ENCODE measurements at regions not wholly inside any gene's neighbourhood (a gene's known extent, or its start where the extent isn't known, plus 50 kb on each side); places are given as distances from the start of the nearest gene placed in this dataset.

DNA sequence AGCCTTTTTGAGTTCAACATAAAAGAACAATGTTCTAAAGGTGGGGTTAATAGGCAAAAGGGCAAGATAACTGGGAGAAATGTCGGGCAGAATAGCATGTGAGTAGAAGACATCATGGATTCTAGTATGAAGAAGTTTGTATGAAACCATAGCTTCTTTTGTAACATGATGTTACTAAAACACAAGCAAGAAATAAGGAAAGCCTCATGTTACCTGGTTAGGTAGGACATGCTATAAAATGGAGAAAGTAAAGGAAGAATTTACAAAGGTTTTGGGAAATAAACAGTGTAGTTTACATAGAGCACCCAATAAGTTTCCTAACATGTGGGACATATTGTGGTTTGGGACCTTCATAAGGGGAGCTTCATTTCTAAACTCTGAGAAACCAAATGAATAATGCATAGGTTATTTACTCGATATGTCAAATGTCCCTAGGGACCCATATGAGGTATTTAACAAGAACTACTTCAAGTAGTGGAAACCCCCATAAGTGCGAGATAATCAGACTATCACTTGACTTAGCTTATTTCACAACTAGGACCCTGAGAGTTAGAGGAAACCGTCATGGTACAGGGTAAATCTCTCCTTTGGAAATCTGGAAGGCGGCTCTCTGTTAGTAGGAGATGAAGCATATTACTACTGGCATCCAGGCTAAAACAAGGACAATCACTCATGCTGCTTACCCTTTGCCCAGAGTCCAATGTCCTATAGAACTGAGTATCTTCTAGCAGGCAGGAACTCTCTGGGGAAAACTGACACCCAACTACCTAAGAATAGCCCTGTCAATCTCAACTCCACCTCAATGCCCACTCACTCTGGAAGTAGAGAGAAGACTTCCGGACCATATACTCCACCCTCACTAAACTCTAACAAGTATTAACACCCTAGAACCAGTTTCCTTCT lies 57.5 kb downstream of the ILRUN start:
- Histone ChIP-seq H3K9me3 (ENCODE audit: low read depth) (no peaks in the 10 kb centered on the region), H3K9me2 (ENCODE audit: insufficient read depth) (no peaks in the 10 kb centered on the region), H3K36me3 (ENCODE audit: low read depth) (no peaks in the 10 kb centered on the region), H3K27me3 (replicated peaks; ENCODE audit: insufficient read depth) (no peaks in the 10 kb centered on the region), H3K4me2 (ENCODE audit: unreplicated experiment) (no peak overlapping the region), H3K4me3 (no peak overlapping the region), H3K4me1 (ENCODE audit: insufficient read depth) (no peaks in the 10 kb centered on the region; the same call in 1 of the 2 replicates), H3K79me2 (ENCODE audit: insufficient read depth) (peaks cover 78% of the 10 kb centered on the region), H3K9ac (no peak overlapping the region), H3K27ac (no peak overlapping the region), H4K20me1 (ENCODE audit: insufficient read depth) (no peaks in the 10 kb centered on the region), H3F3A (ENCODE audit: insufficient read depth) (peaks cover 1% of the 10 kb centered on the region; the same call in 1 of the 2 replicates), H2AFZ (no peak overlapping the region)
- 88 to 92% methylated on average over 6 of the region's 6 CpGs for WGBS, 2 experiments (ENCODE audit: low coverage in 1 of 2, low lambda C conversion rate in 2 of 2, missing lambda C conversion rate in 2 of 2)
- in situ Hi-C loops (cut with MboI), result no loop called here
- TF ChIP-seq EZH2phosphoT487 (IDR thresholded peaks at IDR 0.05; ENCODE audit: insufficient read depth, low read depth), result no peak
- TF ChIP-seq EZH2 (IDR thresholded peaks at IDR 0.05; ENCODE audit: insufficient read depth, poor library complexity, severe bottlenecking), result no peak
- DNase-seq, result peak; percentile 32

GRCh38 chr6:34633785-34634184 lies 62.8 kb downstream of the ILRUN start:
- H3K27me3 ChIP-seq (replicated peaks; ENCODE audit: insufficient read depth), result no peaks in the 10 kb centered on the region
- H3K4me2 ChIP-seq (ENCODE audit: unreplicated experiment), result no peak overlapping the region
- no peak overlapping the region for H3K4me3 ChIP-seq
- H3F3A ChIP-seq (ENCODE audit: insufficient read depth), result peaks cover 17% of the 10 kb centered on the region
- no peak overlapping the region for H2AFZ ChIP-seq
- no peaks in the 10 kb centered on the region for H3K9me2 ChIP-seq (ENCODE audit: insufficient read depth)
- WGBS, 2 experiments (ENCODE audit: low coverage in 1 of 2, low lambda C conversion rate in 2 of 2, missing lambda C conversion rate in 2 of 2), result 83 to 88% methylated on average over 2 of the region's 2 CpGs
- no peaks in the 10 kb centered on the region for H4K20me1 ChIP-seq (ENCODE audit: insufficient read depth)
- DNase-seq, result no peak
- H3K9me3 ChIP-seq (ENCODE audit: low read depth), result no peaks in the 10 kb centered on the region
- H3K27ac ChIP-seq, result no peak overlapping the region
- TF ChIP-seq EZH2phosphoT487 (IDR thresholded peaks at IDR 0.05; ENCODE audit: insufficient read depth, low read depth) (no peak), EZH2 (IDR thresholded peaks at IDR 0.05; ENCODE audit: insufficient read depth, poor library complexity, severe bottlenecking) (no peak)
- peaks cover 62% of the 10 kb centered on the region for H3K79me2 ChIP-seq (ENCODE audit: insufficient read depth)
- in situ Hi-C loops (cut with MboI), result no loop called here
- no peaks in the 10 kb centered on the region for H3K36me3 ChIP-seq (ENCODE audit: low read depth)
- H3K9ac ChIP-seq, result no peak overlapping the region
- peaks cover 14% of the 10 kb centered on the region for H3K4me1 ChIP-seq (ENCODE audit: insufficient read depth)

DNA sequence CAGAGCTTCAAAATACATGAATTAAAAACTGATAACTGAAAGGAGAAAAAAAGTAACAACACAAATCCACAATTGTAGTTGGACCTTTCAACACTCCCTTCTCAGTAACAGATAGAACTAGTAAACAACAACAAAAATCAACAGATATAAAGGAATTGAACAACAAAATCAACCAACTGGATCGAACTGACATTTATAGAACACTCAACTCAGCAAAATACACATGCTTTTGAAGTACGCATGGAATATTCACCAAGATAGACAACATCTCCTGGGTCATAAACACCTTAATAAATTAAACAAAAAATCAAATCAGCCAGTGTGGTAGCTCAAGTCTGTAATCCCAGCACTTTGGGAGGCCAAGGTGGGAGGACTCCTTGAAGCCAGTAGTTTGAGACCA lies 63.3 kb downstream of the ILRUN start:
- Histone ChIP-seq H3K27me3 (replicated peaks; ENCODE audit: insufficient read depth) (no peaks in the 10 kb centered on the region), H3K27ac (no peak overlapping the region), H3K9ac (no peak overlapping the region), H3K79me2 (ENCODE audit: insufficient read depth) (peaks cover 62% of the 10 kb centered on the region), H3K9me2 (ENCODE audit: insufficient read depth) (no peaks in the 10 kb centered on the region), H3K4me3 (no peak overlapping the region), H3K9me3 (ENCODE audit: low read depth) (no peaks in the 10 kb centered on the region), H3F3A (ENCODE audit: insufficient read depth) (peaks cover 17% of the 10 kb centered on the region), H3K4me1 (ENCODE audit: insufficient read depth) (peaks cover 14% of the 10 kb centered on the region), H3K4me2 (ENCODE audit: unreplicated experiment) (no peak overlapping the region), H4K20me1 (ENCODE audit: insufficient read depth) (no peaks in the 10 kb centered on the region), H3K36me3 (ENCODE audit: low read depth) (no peaks in the 10 kb centered on the region), H2AFZ (no peak overlapping the region)
- in situ Hi-C loops (cut with MboI), result no loop called here
- TF ChIP-seq EZH2phosphoT487 (IDR thresholded peaks at IDR 0.05; ENCODE audit: insufficient read depth, low read depth) (no peak), EZH2 (IDR thresholded peaks at IDR 0.05; ENCODE audit: insufficient read depth, poor library complexity, severe bottlenecking) (no peak)
- 96 to 100% methylated on average over 2 of the region's 2 CpGs for WGBS, 2 experiments (ENCODE audit: low coverage in 1 of 2, low lambda C conversion rate in 2 of 2, missing lambda C conversion rate in 2 of 2)
- no peak for DNase-seq

DNA sequence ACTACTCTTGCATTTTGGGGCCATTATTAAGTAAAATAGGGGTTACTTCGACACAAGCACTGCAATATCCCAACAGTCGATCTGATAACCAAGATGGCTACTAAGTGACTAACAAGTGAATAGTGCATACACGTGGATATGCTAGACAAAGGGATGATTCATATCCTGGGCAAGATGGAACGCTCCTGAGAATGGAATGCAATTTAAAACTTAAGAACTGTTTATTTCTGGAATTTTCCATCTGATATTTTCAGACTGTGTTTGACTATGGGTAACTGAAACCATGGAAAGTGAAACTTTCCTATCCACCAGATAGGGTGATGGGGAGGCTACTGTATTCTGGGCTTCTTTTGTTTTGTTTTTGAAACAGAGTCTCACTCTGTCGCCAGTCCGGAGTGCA lies 66.5 kb downstream of the ILRUN start:
- H4K20me1 ChIP-seq (ENCODE audit: insufficient read depth), result no peaks in the 10 kb centered on the region
- 47 to 48% methylated on average over 6 of the region's 6 CpGs for WGBS, 2 experiments (ENCODE audit: low coverage in 1 of 2, low lambda C conversion rate in 2 of 2, missing lambda C conversion rate in 2 of 2)
- peaks cover 17% of the 10 kb centered on the region for H3F3A ChIP-seq (ENCODE audit: insufficient read depth)
- TF ChIP-seq EZH2 (IDR thresholded peaks at IDR 0.05; ENCODE audit: insufficient read depth, poor library complexity, severe bottlenecking), result no peak
- TF ChIP-seq EZH2phosphoT487 (IDR thresholded peaks at IDR 0.05; ENCODE audit: insufficient read depth, low read depth), result no peak
- in situ Hi-C loops (cut with MboI), result no loop called here
- peak overlapping the region; percentile 87 for H3K27ac ChIP-seq
- H3K4me1 ChIP-seq (ENCODE audit: insufficient read depth), result peaks cover 14% of the 10 kb centered on the region
- no peaks in the 10 kb centered on the region for H3K9me2 ChIP-seq (ENCODE audit: insufficient read depth)
- H3K79me2 ChIP-seq (ENCODE audit: insufficient read depth), result peaks cover 63% of the 10 kb centered on the region
- DNase-seq, result peak; percentile 92
- H3K9ac ChIP-seq, result peak overlapping the region; percentile 34; the same call in 1 of the 2 replicates
- no peak overlapping the region for H3K4me2 ChIP-seq (ENCODE audit: unreplicated experiment)
- no peaks in the 10 kb centered on the region for H3K9me3 ChIP-seq (ENCODE audit: low read depth)
- H3K4me3 ChIP-seq, result 0 out of 2 replicates have a peak overlapping the region, but pooled peaks have one; percentile 12
- no peaks in the 10 kb centered on the region for H3K36me3 ChIP-seq (ENCODE audit: low read depth)
- no peaks in the 10 kb centered on the region for H3K27me3 ChIP-seq (replicated peaks; ENCODE audit: insufficient read depth)
- peak overlapping the region; percentile 47 for H2AFZ ChIP-seq
